Renal cortex interstitium (tissue), 11 donors: ENCODE measurements at regions not wholly inside any gene's neighbourhood (a gene's known extent, or its start where the extent isn't known, plus 50 kb on each side); places are given as distances from the start of the nearest gene placed in this dataset.

Experiments
- DNase-seq, 11 donors: peaks; one replicate each; pipeline ENCODE4 v3.0.0-alpha.2; 2013; ENCODE audit warnings: low read depth in 9 of 11, low spot score in 4 of 11; ENCODE audit errors: extremely low read depth in 1 of 11

DNA sequence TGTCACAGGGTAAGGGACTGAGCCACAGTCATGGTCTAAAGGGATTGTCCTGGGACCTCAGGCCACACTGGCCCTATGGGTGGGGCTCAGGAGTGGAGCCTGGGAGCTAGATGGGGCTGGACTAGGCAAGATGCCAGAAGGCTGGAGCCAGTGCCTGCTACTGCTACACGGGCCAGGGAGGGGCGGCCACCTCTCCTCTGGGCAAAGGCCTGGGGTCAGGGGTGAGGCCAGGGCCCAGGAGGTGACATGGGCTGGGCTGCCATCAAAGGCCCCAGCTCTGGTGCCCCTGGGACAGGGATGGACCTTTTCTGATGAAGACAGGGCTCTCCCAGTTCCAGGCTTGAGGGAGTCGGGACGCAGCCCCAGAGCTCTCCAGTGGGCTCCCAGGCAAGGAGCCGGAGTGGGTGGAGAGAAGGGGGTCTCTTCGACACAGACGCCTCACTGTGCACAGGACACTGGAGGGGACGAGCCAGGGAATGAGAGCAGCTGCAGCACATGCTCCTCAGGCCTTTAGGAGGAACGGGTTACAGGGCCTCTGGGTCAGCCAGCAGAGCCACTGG, 62.1 kb upstream of the IQSEC1 start:
- DNase-seq = no peak

DNA sequence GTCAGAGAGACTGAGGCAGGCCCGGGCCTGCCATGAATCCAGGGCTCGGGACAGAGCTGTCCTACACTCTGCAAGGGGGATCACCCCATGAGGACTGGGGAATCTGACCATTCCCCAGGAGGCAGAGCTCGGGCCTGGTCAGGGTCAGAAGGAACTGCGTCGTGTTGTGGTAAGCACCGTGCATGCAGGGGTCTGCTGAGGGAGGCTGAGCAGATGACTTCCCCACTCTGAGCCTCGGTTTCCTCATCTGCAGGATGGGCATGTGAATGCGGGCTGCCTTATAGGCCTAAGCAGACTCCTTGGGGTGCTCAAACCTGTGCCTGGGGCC, 61.6 kb upstream of the IQSEC1 start:
- DNase-seq = no peak

DNA sequence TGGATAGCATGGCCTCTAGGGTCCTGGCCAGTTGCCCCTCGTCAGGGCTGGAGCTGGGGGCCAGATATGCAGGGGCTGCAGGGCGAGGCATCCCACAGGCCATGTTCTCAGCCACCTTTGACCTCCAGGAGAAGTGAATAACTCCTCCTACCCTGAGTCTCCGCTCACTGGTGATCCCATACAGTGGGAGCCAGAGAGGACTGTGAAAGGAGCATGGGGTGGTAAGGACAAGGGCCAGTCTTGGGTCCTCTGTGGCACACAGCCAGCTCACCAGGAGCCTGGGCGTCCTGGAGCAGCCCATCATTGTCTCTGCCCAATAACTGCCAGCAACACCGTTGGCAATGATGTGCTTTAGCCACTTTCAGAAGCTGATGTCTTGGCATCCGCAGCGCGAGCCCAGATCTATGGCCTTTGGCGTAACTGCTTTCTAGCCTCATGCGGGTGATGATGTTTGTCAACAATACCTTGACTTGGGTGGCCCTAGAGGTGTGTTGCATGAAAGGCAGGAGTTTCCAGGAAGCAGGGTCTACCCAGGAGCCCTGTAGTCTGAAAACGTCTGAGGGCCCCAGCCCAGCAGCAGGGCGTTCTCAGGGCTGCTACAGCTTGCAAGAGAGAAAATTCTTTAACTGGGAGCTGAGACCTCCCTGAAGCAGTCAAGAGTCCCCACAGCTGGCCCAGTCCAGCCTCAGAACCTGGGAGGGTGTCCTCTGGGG, 61.1 kb upstream of the IQSEC1 start:
- DNase-seq = no peak

DNA sequence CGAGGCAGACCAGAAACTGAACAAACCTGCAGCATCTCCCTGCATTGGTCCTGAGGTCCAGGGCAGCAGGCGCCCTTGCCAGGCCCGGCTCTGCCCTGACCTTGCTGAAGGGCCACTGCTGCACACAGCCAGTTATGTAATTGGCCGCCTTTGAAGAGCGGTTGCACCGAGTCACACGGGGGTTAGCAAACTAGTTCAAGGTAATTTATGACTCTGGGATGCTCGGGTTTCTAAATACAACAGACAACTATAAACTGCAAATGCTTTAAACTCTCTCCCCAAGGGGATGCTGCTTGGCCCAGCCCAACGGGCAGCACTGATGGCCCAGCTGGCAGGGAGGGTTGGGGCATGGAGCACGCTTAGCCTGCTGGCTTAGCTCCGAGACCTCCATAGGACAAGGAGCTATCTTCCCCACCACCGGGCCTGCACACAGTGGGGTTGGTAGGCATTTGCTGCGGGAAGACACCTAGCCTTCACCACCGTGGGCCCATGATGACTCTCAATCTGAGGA, 60.3 kb upstream of the IQSEC1 start:
- DNase-seq = peak in 6 of 11 donors; percentile 25 to 58 (median 40)

DNA sequence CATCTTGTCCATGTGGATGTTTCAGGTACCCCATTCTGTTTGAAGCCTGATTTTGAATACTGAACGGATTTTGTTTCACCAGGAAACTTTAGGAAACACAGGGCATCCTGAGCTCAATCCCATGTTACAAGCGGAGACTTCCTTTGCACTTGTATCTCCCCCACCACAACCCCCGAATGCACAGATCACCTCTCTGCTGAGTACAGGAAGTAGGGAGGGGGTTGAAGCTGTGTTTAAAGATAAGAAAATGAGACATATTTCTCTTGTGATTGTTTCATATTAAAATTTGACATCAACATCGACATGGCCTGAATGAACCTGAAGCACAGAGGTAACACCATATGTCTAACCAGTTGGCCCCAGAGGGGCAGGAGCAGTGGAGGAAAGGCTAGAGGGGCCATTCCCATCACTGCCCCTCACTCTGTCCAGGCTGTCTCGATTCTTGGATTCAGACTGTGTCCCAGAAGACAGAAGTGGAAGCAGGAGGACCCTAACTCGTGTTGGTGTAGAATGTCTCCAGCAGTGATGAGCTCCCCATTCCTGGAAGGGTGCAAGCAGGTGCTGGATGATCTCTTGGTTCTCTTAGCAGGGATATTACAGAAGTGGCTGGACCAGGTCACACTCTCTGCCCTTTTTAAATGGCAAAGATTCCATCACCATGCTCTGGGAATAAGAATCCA, 59.6 kb upstream of the IQSEC1 start:
- no peak for DNase-seq

DNA sequence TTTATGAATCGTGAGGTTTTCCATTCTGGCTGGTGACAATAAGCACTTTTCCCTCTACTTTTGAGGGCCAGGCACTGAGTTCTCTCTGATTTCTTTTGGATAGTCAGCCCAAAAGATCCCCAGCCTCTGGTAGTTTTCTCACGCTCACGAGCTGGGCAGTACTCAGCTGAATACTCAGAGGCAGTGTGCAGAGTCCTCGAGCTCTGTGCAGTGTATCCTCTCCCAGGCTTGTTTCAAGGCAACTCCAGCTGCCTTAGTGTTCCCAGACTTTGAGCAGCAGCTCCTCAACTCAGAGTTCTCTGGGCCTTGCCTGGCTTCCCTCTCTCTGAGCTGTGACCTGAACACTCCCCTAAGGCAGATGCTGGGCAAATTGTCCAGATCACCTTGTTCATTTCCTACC, 59.1 kb upstream of the IQSEC1 start:
- DNase-seq = no peak

DNA sequence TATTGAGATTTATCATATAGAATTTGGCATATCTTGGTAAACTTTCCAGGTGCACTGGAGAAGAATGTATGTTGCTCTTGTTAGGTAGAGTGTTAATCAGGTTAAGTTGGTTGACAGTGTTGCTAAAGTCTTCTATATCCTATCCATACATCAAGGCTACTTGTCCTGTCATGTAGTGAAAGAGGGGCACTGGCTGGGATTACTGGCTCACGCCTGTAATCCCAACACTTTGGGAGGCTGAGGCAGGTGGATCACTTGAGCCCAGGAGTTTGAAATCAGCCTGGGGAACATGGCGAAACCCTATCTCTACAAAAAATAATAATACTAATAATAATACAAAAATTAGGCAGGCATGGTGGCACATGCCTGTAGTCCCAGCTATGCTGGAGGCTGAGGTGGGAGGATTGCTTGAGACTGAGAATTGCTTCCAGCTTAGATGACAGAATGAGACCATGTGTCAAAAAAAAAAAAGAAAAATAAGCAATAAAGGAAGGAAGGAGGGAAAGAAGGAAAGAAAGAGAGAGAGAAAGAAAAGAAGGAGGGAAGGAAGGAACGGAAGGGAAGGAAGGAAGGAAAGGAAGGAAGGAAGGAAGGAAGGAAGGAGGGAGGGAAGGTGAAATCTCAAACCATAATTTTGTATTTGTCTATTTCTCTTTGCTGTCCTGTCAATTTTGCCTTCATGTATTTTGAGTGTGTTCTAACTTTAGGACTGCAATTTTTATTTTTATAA, 57.4 kb upstream of the IQSEC1 start:
- no peak for DNase-seq

DNA sequence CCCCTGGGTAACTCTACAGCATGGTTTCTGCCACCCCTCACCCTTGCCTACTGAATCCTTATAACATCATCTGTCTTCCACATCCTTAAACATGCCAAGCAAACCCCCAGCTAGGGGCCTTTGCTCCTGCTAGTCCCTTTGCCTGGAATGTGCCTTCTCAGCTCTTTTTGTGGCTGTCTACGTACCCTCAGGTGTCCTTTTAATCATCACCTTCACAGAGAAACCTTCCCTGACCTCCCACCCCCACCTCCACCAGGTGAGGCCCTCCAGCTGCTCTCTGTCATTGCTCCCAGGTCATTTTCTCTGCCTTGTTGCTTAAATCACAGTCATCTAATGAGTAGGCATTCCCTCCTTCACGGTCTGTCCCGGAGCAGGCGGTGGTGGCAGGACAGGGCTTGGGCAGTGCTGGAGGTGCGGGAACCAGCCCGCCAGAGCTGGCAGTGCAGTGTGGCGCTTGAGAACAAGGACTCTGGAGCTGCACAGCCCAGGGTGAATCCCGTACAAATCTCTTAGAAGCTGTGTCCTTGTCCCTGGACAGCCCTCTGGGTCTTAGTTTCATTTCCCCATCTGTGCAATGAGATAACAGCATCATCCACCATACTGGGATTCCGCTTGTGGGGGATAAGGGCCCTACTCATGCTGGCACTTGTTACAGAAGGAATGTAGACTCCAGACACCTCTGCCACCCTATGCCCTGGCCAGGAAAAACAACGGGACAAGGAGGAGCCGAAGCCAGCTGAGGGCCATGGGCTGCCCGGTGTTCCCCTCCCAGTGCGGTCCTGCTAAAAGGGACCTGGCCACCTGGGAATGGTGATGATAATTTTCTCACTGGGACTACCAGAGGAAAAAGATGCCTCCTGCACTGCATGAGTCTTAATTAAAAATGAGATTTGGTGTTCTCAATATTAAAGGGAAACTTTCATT, 52.1 kb upstream of the IQSEC1 start:
- no peak for DNase-seq

DNA sequence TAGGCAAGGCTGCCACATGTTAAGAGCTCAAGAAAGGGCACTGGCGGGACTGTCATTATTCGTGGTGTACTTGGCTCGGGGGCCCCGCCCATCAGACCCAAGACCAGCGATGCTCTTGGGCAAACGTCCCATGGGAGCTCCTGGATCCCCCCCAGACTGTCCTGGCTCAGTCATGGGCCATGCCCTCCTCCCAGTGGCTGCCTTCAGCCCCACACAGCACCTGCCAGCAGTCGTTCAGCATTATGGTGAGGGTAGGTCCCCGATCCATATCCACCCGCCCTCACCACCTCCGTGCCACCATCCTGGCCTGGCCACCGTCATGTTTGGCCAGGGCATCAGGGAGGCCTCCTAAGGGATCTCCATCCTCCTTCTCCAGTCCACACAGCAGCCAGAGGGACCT, 51.4 kb upstream of the IQSEC1 start:
- no peak for DNase-seq

DNA sequence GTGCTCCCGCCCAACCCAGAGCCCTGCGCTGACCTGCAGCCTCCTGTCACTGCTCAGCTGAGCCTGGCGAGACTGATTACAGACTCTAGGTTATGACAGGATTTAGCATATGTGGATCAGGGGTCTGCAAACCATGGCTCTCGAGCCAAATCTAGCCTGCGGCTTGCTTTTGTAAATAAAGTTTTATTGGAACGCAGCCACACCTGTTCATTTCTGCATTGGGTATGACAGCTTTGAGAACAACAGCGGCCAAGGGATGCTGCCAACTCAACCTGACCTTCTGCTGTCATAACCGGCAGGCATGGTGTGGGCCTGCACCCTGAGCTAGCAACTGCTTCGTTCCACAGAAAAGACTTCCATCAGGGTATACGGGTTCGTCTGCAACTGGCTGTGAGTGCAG, 50.5 kb upstream of the IQSEC1 start:
- no peak for DNase-seq

DNA sequence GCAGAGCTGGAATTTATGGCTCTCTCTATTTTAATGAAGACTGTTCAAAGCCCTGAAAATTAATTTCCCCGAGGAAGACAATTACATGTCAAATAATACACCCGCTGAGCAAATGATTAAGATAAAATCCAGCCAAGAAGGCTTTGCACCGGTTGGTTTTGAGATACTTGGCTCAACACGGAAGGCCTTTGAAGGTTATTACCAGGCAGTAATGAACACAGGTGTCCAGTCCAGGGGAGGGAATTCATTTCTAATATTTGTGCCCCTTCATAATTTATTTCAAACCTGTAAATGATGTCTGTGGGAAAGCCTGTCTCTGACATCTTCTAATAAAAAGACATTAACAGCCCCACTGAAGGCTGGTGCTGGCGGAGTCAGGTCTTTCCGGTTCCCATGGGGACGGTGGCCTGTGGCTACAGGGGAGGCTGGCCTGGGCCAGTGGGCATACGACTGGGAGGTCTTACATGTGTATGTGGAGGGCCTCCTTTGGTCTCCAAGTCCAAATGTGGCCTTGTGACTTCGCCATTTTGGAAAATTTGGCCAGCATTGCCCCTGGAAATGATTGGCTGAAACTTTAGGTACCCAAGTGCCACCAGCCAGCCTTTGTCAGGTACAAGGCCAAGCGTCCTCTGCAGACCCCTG, 49.9 kb upstream of the IQSEC1 start:
- no peak for DNase-seq
